Hepatocyte (in vitro differentiated cells): ENCODE measurements at regions not wholly inside any gene's neighbourhood (a gene's known extent, or its start where the extent isn't known, plus 50 kb on each side); places are given as distances from the start of the nearest gene placed in this dataset.

ENCODE experiments used
- DNase-seq: peaks from one replicate; pipeline ENCODE4 v3.0.0-alpha.2; 2016; ENCODE audit warnings: low spot score
- H2AFZ ChIP-seq: fragments of 200-600 bp; sonication (generic); 2 replicates; pipeline ENCODE4 v1.6.0; 2016; ENCODE audit warnings: antibody characterized with exemption, mild to moderate bottlenecking
- H3K27ac ChIP-seq: fragments of 200-600 bp; sonication (generic); 2 replicates; pipeline ENCODE4 v1.5.1; 2016; ENCODE audit warnings: mild to moderate bottlenecking
- H3K27me3 ChIP-seq: fragments of 200-600 bp; sonication (generic); 2 replicates; pipeline ENCODE4 v1.6.1; 2016
- H3K36me3 ChIP-seq: fragments of 200-600 bp; sonication (generic); replicated peaks from 2 replicates; pipeline ENCODE4 v1.5.1; 2016; ENCODE audit warnings: low read depth; ENCODE audit not compliant: insufficient read depth
- H3K4me1 ChIP-seq: fragments of 200-600 bp; sonication (generic); 2 replicates; pipeline ENCODE4 v1.5.1; 2016; ENCODE audit warnings: mild to moderate bottlenecking, moderate library complexity; ENCODE audit not compliant: insufficient read depth
- H3K4me2 ChIP-seq: fragments of 200-600 bp; sonication (generic); 2 replicates; pipeline ENCODE4 v1.6.0; 2016
- H3K4me3 ChIP-seq: fragments of 200-600 bp; sonication (generic); 2 replicates; pipeline ENCODE4 v1.5.1; 2016; ENCODE audit warnings: mild to moderate bottlenecking
- H3K79me2 ChIP-seq: fragments of 200-600 bp; sonication (generic); 2 replicates; pipeline ENCODE4 v1.6.0; 2017; ENCODE audit warnings: mild to moderate bottlenecking
- H3K9me2 ChIP-seq: fragments of 200-600 bp; sonication (generic); replicated peaks from 2 replicates; pipeline ENCODE4 v1.6.0; 2017; ENCODE audit warnings: mild to moderate bottlenecking; ENCODE audit not compliant: insufficient read depth
- H3K9me3 ChIP-seq: fragments of 200-600 bp; sonication (generic); 2 replicates; pipeline ENCODE4 v1.5.1; 2016; ENCODE audit warnings: low read depth, mild to moderate bottlenecking
- H4K20me1 ChIP-seq: fragments of 200-600 bp; sonication (generic); 2 replicates; pipeline ENCODE4 v1.6.0; 2016; ENCODE audit warnings: mild to moderate bottlenecking; ENCODE audit not compliant: insufficient read depth, poor library complexity, severe bottlenecking
- EZH2 ChIP-seq: fragments of 200-600 bp; sonication (generic); IDR thresholded peaks from 2 replicates; pipeline ENCODE4 v1.6.1; 2016; ENCODE audit warnings: antibody characterized with exemption, mild to moderate bottlenecking, borderline replicate concordance
- EZH2phosphoT487 ChIP-seq: fragments of 200-600 bp; sonication (generic); IDR thresholded peaks from one replicate; pipeline ENCODE4 v1.6.1; 2018; ENCODE audit warnings: antibody characterized with exemption, mild to moderate bottlenecking, low read depth, moderate library complexity; ENCODE audit not compliant: unreplicated experiment, severe bottlenecking
- WGBS: methylation state at CpG from one replicate; pipeline ENCODE4 v1.1.6; 2016; ENCODE audit warnings: low lambda C conversion rate; ENCODE audit errors: missing lambda C conversion rate; 5-methylcytosine and 5-hydroxymethylcytosine counted together
- TF ChIP-seq, protein P1 (sequence below): fragments of 200-600 bp; sonication (generic); IDR thresholded peaks from 2 replicates; pipeline ENCODE4 v1.5.1; 2016; ENCODE audit warnings: antibody characterized with exemption, mild to moderate bottlenecking; ENCODE audit not compliant: poor library complexity

DNA sequence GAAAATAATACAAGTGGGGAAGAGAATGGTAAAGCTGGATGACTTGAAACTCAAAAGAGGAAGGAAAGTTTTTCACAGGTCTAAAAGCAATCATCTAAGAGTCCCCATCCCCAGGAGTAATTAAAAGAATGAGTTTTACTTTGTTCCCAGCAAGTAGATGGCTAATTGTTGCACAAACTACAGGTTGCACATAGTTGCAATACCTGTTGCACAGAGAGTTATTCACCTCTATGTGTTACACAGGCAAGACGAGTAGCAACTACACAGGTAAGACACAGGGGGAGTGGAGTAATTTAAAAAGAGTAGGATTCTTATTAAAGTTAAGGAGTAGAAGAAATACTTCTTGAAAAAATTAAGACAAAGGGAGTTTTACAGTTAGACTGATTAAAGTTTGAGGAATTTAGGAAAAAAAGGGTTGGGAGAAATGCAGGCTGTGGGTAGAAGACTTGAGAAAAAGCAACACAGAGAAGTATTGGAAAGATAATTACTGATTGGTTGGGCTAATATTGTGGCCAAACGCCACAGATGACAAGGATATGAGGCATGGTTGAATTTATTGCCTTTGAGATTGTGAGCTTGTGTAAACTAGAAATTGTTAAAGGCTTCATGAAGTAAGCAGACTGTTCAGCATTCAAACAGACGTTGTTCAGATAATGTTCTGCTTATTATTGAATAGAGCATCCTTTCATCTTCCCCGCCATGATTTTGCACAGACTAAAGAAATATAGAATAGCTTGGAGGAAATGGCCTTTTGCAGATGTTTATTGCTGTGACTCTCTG, 699.3 kb downstream of the NR4A2 start:
- H3K27me3 ChIP-seq: no peaks in the 10 kb centered on the region
- no peaks in the 10 kb centered on the region for H4K20me1 ChIP-seq
- no peak overlapping the region for H2AFZ ChIP-seq
- 64% methylated on average over 4 of the region's 4 CpGs for WGBS
- no peak overlapping the region for H3K27ac ChIP-seq
- H3K4me1 ChIP-seq: no peaks in the 10 kb centered on the region
- H3K36me3 ChIP-seq: no peaks in the 10 kb centered on the region
- H3K9me3 ChIP-seq: no peaks in the 10 kb centered on the region
- H3K79me2 ChIP-seq: no peaks in the 10 kb centered on the region
- no peak for DNase-seq
- no peak overlapping the region for H3K4me2 ChIP-seq
- H3K9me2 ChIP-seq: no peaks in the 10 kb centered on the region
- TF ChIP-seq, protein P1, sequence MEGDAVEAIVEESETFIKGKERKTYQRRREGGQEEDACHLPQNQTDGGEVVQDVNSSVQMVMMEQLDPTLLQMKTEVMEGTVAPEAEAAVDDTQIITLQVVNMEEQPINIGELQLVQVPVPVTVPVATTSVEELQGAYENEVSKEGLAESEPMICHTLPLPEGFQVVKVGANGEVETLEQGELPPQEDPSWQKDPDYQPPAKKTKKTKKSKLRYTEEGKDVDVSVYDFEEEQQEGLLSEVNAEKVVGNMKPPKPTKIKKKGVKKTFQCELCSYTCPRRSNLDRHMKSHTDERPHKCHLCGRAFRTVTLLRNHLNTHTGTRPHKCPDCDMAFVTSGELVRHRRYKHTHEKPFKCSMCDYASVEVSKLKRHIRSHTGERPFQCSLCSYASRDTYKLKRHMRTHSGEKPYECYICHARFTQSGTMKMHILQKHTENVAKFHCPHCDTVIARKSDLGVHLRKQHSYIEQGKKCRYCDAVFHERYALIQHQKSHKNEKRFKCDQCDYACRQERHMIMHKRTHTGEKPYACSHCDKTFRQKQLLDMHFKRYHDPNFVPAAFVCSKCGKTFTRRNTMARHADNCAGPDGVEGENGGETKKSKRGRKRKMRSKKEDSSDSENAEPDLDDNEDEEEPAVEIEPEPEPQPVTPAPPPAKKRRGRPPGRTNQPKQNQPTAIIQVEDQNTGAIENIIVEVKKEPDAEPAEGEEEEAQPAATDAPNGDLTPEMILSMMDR: no peak
- no peak for TF ChIP-seq EZH2phosphoT487
- no peak for TF ChIP-seq EZH2
- no peak overlapping the region for H3K4me3 ChIP-seq

DNA sequence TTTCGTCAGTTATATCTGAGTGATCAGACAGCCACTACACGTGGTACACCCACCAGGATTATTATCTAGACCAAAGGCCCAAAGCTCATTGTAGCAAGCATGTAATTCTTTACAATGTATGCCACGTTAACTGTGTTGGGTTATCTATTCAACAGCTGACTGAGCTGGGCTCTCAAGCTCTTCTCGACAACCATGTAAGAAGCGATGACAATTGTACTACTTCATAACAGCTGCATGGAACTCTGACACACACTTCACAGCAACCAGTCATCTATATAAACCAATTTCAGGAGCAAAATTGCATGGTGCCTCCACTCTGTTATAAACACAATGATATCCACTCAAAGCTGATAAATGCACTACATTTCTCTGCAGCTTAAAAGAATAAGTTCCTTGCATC, 701.8 kb downstream of the NR4A2 start:
- no peaks in the 10 kb centered on the region for H3K36me3 ChIP-seq
- H3K4me1 ChIP-seq: no peaks in the 10 kb centered on the region
- H2AFZ ChIP-seq: no peak overlapping the region
- no peaks in the 10 kb centered on the region for H3K79me2 ChIP-seq
- H3K9me2 ChIP-seq: no peaks in the 10 kb centered on the region
- no peaks in the 10 kb centered on the region for H4K20me1 ChIP-seq
- no peaks in the 10 kb centered on the region for H3K27me3 ChIP-seq
- H3K4me3 ChIP-seq: no peak overlapping the region
- TF ChIP-seq EZH2: no peak
- TF ChIP-seq, protein P1: no peak
- no peak for TF ChIP-seq EZH2phosphoT487
- DNase-seq: no peak
- no peaks in the 10 kb centered on the region for H3K9me3 ChIP-seq
- WGBS: 76% methylated on average over 5 of the region's 5 CpGs
- H3K4me2 ChIP-seq: no peak overlapping the region
- no peak overlapping the region for H3K27ac ChIP-seq

DNA sequence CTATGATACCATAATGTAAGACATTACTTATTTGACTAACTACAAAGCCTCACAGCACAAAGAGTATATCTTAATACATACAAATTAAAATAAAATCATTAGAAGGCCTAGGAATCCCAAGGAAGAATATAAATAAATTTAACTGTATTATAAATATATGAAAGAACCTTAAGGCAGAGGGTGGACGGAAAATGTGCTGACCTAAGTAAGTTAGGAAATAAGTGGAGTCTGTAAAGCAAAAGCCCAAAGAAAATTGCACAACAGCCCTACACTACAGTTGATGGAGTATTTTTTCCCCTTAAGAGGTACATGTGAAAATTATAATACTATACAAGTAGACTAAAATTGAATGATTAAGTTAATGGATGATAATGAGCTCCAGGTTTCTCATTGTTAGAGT, 710.1 kb downstream of the NR4A2 start:
- Histone ChIP-seq H3K79me2 (no peaks in the 10 kb centered on the region), H3K27ac (no peak overlapping the region), H3K36me3 (no peaks in the 10 kb centered on the region), H3K27me3 (no peaks in the 10 kb centered on the region), H3K4me1 (no peaks in the 10 kb centered on the region), H3K9me3 (no peaks in the 10 kb centered on the region), H3K4me3 (no peak overlapping the region), H2AFZ (no peak overlapping the region), H3K9me2 (no peaks in the 10 kb centered on the region), H3K4me2 (no peak overlapping the region), H4K20me1 (no peaks in the 10 kb centered on the region)
- 35% methylated on average over 1 of the region's 1 CpG for WGBS
- TF ChIP-seq, protein P1: no peak
- no peak for TF ChIP-seq EZH2phosphoT487
- TF ChIP-seq EZH2: no peak
- DNase-seq: no peak
